ENCODE measurements at regions not wholly inside any gene's neighbourhood (a gene's known extent, or its start where the extent isn't known, plus 50 kb on each side); places are given as distances from the start of the nearest gene placed in this dataset.

DNA sequence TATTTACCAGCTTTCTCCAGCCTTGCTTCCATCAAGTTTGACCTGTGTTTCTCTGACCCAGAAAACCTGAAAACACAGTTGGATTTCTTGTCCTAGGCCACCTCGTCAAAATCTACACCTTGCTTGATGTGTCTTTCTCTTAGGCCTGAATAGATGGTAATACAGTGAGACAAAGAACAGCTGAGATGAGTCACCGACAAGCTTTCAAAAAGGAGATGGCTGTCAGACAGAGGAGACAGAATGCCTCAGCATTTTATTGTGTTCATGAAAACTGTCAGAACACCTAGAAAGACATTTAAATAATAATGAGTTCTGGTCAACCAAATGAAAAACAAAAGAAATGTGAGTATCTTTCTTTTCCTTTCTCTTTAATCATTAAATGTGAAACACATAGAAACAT lies 119.7 kb upstream of the SORCS1 start:
- H3K36me3 ChIP-seq, result no peaks in the 10 kb centered on the region
- no peak overlapping the region for H3K27ac ChIP-seq
- 65 to 87% (median 87%) methylated on average over 2 of the region's 2 CpGs for WGBS, 4 donors
- no peaks in the 10 kb centered on the region for H3K27me3 ChIP-seq
- ATAC-seq, result no peak
- no peak for DNase-seq
- intact Hi-C loops (cut with DNase I), result no loop called here
- H3K4me1 ChIP-seq, result no peaks in the 10 kb centered on the region
- H3K4me3 ChIP-seq, result no peak overlapping the region
- TF ChIP-seq, protein P1, sequence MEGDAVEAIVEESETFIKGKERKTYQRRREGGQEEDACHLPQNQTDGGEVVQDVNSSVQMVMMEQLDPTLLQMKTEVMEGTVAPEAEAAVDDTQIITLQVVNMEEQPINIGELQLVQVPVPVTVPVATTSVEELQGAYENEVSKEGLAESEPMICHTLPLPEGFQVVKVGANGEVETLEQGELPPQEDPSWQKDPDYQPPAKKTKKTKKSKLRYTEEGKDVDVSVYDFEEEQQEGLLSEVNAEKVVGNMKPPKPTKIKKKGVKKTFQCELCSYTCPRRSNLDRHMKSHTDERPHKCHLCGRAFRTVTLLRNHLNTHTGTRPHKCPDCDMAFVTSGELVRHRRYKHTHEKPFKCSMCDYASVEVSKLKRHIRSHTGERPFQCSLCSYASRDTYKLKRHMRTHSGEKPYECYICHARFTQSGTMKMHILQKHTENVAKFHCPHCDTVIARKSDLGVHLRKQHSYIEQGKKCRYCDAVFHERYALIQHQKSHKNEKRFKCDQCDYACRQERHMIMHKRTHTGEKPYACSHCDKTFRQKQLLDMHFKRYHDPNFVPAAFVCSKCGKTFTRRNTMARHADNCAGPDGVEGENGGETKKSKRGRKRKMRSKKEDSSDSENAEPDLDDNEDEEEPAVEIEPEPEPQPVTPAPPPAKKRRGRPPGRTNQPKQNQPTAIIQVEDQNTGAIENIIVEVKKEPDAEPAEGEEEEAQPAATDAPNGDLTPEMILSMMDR (IDR thresholded peaks at IDR 0.05), result no peak
- no peak for TF ChIP-seq POLR2A (IDR thresholded peaks at IDR 0.05)
- H3K9me3 ChIP-seq, result peaks cover 0 to 26% (median 2%) of the 10 kb centered on the region in 12 donors

DNA sequence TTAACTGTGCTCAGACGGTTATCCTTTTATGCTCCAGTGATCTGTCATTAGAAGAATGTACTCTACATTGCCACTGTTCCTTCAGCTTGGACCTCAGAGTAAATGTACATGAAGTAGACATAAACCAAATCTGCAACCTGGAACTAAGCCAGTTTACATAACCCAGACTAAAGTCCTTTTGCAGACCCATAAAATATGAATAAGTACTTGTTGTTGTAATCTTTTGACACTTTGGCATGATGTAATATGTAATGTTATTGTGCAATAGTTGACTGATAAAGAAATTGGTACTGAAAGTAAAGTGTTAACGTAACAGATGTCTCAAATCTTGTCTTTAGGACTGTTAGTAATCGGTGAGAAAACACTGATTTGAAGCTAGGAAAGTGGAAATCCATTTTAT lies 115.8 kb upstream of the SORCS1 start:
- no peak overlapping the region for H3K27ac ChIP-seq
- intact Hi-C loops (cut with DNase I), result no loop called here
- peaks cover 0 to 17% (median 0%) of the 10 kb centered on the region in 12 donors for H3K9me3 ChIP-seq
- WGBS, 4 donors, result 40 to 57% (median 49%) methylated on average over 3 of the region's 3 CpGs
- no peaks in the 10 kb centered on the region for H3K4me1 ChIP-seq
- ATAC-seq (no peak), DNase-seq (no peak)
- H3K4me3 ChIP-seq, result no peak overlapping the region
- H3K27me3 ChIP-seq, result no peaks in the 10 kb centered on the region
- H3K36me3 ChIP-seq, result no peaks in the 10 kb centered on the region
- TF ChIP-seq, protein P1 (IDR thresholded peaks at IDR 0.05), result no peak
- TF ChIP-seq POLR2A (IDR thresholded peaks at IDR 0.05), result no peak

DNA sequence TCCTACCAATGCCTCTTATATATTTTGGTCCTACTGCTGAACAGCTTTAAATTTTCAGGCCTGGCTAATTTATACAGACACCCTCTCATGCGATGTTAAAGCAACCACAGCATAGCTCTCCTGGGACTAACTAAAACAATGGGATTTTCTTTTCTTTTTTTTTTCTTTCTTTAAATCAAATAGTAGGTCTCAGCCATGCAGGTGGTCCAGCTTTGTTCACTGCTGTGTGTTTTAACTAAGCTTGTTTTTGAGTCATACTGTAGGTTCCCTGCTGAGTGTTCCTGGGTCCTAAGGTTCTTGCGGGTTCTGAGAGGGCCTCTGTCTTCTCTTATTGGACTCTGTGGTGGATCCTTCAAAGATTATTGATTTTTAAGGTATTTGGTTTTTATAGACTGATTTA lies 113.1 kb upstream of the SORCS1 start:
- TF ChIP-seq POLR2A (IDR thresholded peaks at IDR 0.05), result no peak
- TF ChIP-seq, protein P1 (IDR thresholded peaks at IDR 0.05), result no peak
- Histone ChIP-seq H3K9me3 (peaks cover 0 to 6% (median 0%) of the 10 kb centered on the region in 12 donors), H3K27ac (no peak overlapping the region), H3K4me3 (no peak overlapping the region), H3K27me3 (no peaks in the 10 kb centered on the region), H3K36me3 (no peaks in the 10 kb centered on the region), H3K4me1 (no peaks in the 10 kb centered on the region)
- ATAC-seq (no peak), DNase-seq (no peak)
- 72 to 77% (median 73%) methylated on average over 2 of the region's 2 CpGs for whole genome bisulfite sequencing, 4 donors
- intact Hi-C loops (cut with DNase I), result no loop called here

DNA sequence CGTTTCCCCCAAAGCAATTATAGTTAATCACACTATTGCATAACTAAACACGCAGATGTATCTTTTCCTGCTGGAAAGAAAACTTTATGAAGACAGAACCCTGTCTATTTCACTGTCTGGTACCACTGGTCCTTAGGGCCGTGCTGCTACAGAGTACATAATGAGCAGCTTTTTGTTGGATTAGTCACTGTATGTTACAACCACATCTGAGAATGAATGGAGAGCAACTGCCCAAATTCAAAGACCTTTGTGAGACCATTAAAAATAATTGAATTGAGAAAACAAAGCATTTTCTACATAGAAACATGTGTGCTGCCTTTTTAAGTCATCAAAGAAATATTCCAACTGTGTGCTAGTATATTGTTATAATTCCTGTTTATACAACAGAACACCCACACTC lies 111.3 kb upstream of the SORCS1 start:
- no peak overlapping the region for H3K27ac ChIP-seq
- H3K4me3 ChIP-seq, result no peak overlapping the region
- no peaks in the 10 kb centered on the region for H3K9me3 ChIP-seq
- no peaks in the 10 kb centered on the region for H3K36me3 ChIP-seq
- ATAC-seq, result no peak
- intact Hi-C loops (cut with DNase I), result no loop called here
- H3K27me3 ChIP-seq, result no peaks in the 10 kb centered on the region
- 78 to 87% (median 83%) methylated on average over 3 of the region's 3 CpGs for WGBS, 4 donors
- H3K4me1 ChIP-seq, result no peaks in the 10 kb centered on the region
- DNase-seq, result no peak
- no peak for TF ChIP-seq POLR2A (IDR thresholded peaks at IDR 0.05)
- TF ChIP-seq, protein P1 (IDR thresholded peaks at IDR 0.05), result no peak

Measured in heart left ventricle (tissue), 16 donors.